ENCODE measurements at regions not wholly inside any gene's neighbourhood (a gene's known extent, or its start where the extent isn't known, plus 50 kb on each side); places are given as distances from the start of the nearest gene placed in this dataset.

- H3K4me3 Mint-ChIP-seq = no peak overlapping the region
- no peaks in the 10 kb centered on the region for H3K36me3 ChIP-seq (ENCODE audit: control insufficient read depth, insufficient read depth, low read length)
- TF ChIP-seq CTCF (IDR thresholded peaks at IDR 0.05) = no peak
- H3K27ac ChIP-seq (ENCODE audit: low read length) = no peak overlapping the region
- no peaks in the 10 kb centered on the region for H3K9me3 ChIP-seq (ENCODE audit: control insufficient read depth, insufficient read depth, low read length)
- no peak overlapping the region for H3K27ac Mint-ChIP-seq
- H3K4me1 Mint-ChIP-seq = no peaks in the 10 kb centered on the region
- H3K4me1 ChIP-seq (ENCODE audit: control insufficient read depth, insufficient read depth, low read length) = no peaks in the 10 kb centered on the region
- H3K27me3 ChIP-seq (ENCODE audit: control insufficient read depth, insufficient read depth, low read length) = no peaks in the 10 kb centered on the region
- H3K4me3 ChIP-seq (ENCODE audit: low read length) = no peak overlapping the region
- H3K27me3 Mint-ChIP-seq (ENCODE audit: low read depth in 2 of 2) = no peaks in the 10 kb centered on the region
- no peak for DNase-seq
- no peaks in the 10 kb centered on the region for H3K36me3 Mint-ChIP-seq
- intact Hi-C loops (cut with micrococcal nuclease) = no loop called here
- no peaks in the 10 kb centered on the region for H3K9me3 Mint-ChIP-seq
- ATAC-seq = no peak
Observed at GRCh38 chr2:161102770-161103450, 57.3 kb upstream of the TANK start.

GRCh38 chr2:161103451-161103831, 56.8 kb upstream of the TANK start:
- intact Hi-C loops (cut with micrococcal nuclease) = no loop called here
- Histone ChIP-seq H3K9me3 (ENCODE audit: control insufficient read depth, insufficient read depth, low read length) (no peaks in the 10 kb centered on the region), H3K36me3 (ENCODE audit: control insufficient read depth, insufficient read depth, low read length) (no peaks in the 10 kb centered on the region), H3K27me3 (ENCODE audit: control insufficient read depth, insufficient read depth, low read length) (no peaks in the 10 kb centered on the region), H3K4me3 (ENCODE audit: low read length) (no peak overlapping the region), H3K4me1 (ENCODE audit: control insufficient read depth, insufficient read depth, low read length) (no peaks in the 10 kb centered on the region), H3K27ac (ENCODE audit: low read length) (no peak overlapping the region)
- no peak for ATAC-seq
- no peak for TF ChIP-seq CTCF (IDR thresholded peaks at IDR 0.05)
- no peaks in the 10 kb centered on the region for H3K27me3 Mint-ChIP-seq (ENCODE audit: low read depth in 2 of 2)
- WGBS (ENCODE audit: insufficient coverage) = 92% methylated on average over 3 of the region's 4 CpGs
- H3K4me3 Mint-ChIP-seq = no peak overlapping the region
- H3K9me3 Mint-ChIP-seq = no peaks in the 10 kb centered on the region
- DNase-seq = no peak
- H3K4me1 Mint-ChIP-seq = no peaks in the 10 kb centered on the region
- no peaks in the 10 kb centered on the region for H3K36me3 Mint-ChIP-seq
- no peak overlapping the region for H3K27ac Mint-ChIP-seq

GRCh38 chr2:161104054-161104553, 56.1 kb upstream of the TANK start:
- H3K9me3 Mint-ChIP-seq = no peaks in the 10 kb centered on the region
- WGBS (ENCODE audit: insufficient coverage) = 81% methylated on average over 5 of the region's 5 CpGs
- no peak overlapping the region for H3K4me3 Mint-ChIP-seq
- intact Hi-C loops (cut with micrococcal nuclease) = no loop called here
- no peak for DNase-seq
- no peak overlapping the region for H3K4me3 ChIP-seq (ENCODE audit: low read length)
- H3K27ac Mint-ChIP-seq = no peak overlapping the region
- no peaks in the 10 kb centered on the region for H3K27me3 ChIP-seq (ENCODE audit: control insufficient read depth, insufficient read depth, low read length)
- no peak for TF ChIP-seq CTCF (IDR thresholded peaks at IDR 0.05)
- H3K9me3 ChIP-seq (ENCODE audit: control insufficient read depth, insufficient read depth, low read length) = no peaks in the 10 kb centered on the region
- H3K4me1 ChIP-seq (ENCODE audit: control insufficient read depth, insufficient read depth, low read length) = no peaks in the 10 kb centered on the region
- no peaks in the 10 kb centered on the region for H3K27me3 Mint-ChIP-seq (ENCODE audit: low read depth in 2 of 2)
- H3K36me3 ChIP-seq (ENCODE audit: control insufficient read depth, insufficient read depth, low read length) = no peaks in the 10 kb centered on the region
- H3K4me1 Mint-ChIP-seq = no peaks in the 10 kb centered on the region
- no peak overlapping the region for H3K27ac ChIP-seq (ENCODE audit: low read length)
- H3K36me3 Mint-ChIP-seq = no peaks in the 10 kb centered on the region
- ATAC-seq = no peak

- no peaks in the 10 kb centered on the region for H3K4me1 Mint-ChIP-seq
- 100% methylated on average over 1 of the region's 1 CpG for WGBS (ENCODE audit: insufficient coverage)
- H3K27ac ChIP-seq (ENCODE audit: low read length) = no peak overlapping the region
- DNase-seq (no peak), ATAC-seq (no peak)
- peaks cover 0 to under 1% of the 10 kb centered on the region in 2 donors for H3K27me3 Mint-ChIP-seq (ENCODE audit: low read depth in 2 of 2)
- intact Hi-C loops (cut with micrococcal nuclease) = no loop called here
- no peak overlapping the region for H3K4me3 ChIP-seq (ENCODE audit: low read length)
- no peaks in the 10 kb centered on the region for H3K36me3 ChIP-seq (ENCODE audit: control insufficient read depth, insufficient read depth, low read length)
- H3K27me3 ChIP-seq (ENCODE audit: control insufficient read depth, insufficient read depth, low read length) = no peaks in the 10 kb centered on the region
- no peaks in the 10 kb centered on the region for H3K9me3 ChIP-seq (ENCODE audit: control insufficient read depth, insufficient read depth, low read length)
- no peak for TF ChIP-seq CTCF (IDR thresholded peaks at IDR 0.05)
- no peaks in the 10 kb centered on the region for H3K4me1 ChIP-seq (ENCODE audit: control insufficient read depth, insufficient read depth, low read length)
- H3K9me3 Mint-ChIP-seq = no peaks in the 10 kb centered on the region
- no peak overlapping the region for H3K4me3 Mint-ChIP-seq
- H3K36me3 Mint-ChIP-seq = no peaks in the 10 kb centered on the region
- no peak overlapping the region for H3K27ac Mint-ChIP-seq
Observed at GRCh38 chr2:161107265-161107664, 53.0 kb upstream of the TANK start.

Data from natural killer cell (primary cell).